ENCODE measurements at regions not wholly inside any gene's neighbourhood (a gene's known extent, or its start where the extent isn't known, plus 50 kb on each side); places are given as distances from the start of the nearest gene placed in this dataset.

- no peak for TF ChIP-seq CTCF (conservative IDR thresholded peaks at IDR 0.05; ENCODE audit: low read depth, low read length)
- TF ChIP-seq EZH2 (IDR thresholded peaks at IDR 0.05; ENCODE audit: low read length, unreplicated experiment) = no peak
These were observed 160.0 kb upstream of the MIR17HG start for GRCh38 chr13:91187522-91187921.
